MCF 10A (cell line): ENCODE measurements at regions not wholly inside any gene's neighbourhood (a gene's known extent, or its start where the extent isn't known, plus 50 kb on each side); places are given as distances from the start of the nearest gene placed in this dataset.
A peak's percentile ranks its signal among the peaks of the same experiment; 100 is the strongest.

Experiments
- BruUV-seq: library from RNA; stranded (reverse); fragments of 400-500 nt; replicated peaks from 2 replicates; lab custom pipeline; 2021; lab: Mats Ljungman, UMichigan
- CTCF ChIA-PET: fragments of 300-600 bp; sonication (Branson Sonifier 250); formaldehyde crosslinking; extraction: SDS; loops from one replicate; lab custom pipeline; 2021; ENCODE audit warnings: antibody characterized with exemption, inconsistent platforms; lab: Yijun Ruan, JAX
- POLR2A ChIA-PET: fragments of 300-600, 350-650 bp; sonication (Branson Sonifier 250); formaldehyde crosslinking; extraction: SDS; loops from one replicate; lab custom pipeline; 2020; ENCODE audit warnings: antibody characterized with exemption, inconsistent platforms; lab: Yijun Ruan, JAX
- DNase-seq: peaks from one replicate; pipeline ENCODE4 v3.0.0-alpha.2; 2018; ENCODE audit not compliant: unreplicated experiment
- H3K27ac Mint-ChIP-seq: one replicate; pipeline ENCODE4 v1.8.0; 2022; ENCODE audit warnings: mild to moderate bottlenecking, low read depth, mixed read lengths; ENCODE audit not compliant: unreplicated experiment
- H3K27me3 Mint-ChIP-seq: one replicate; pipeline ENCODE4 v1.8.0; 2022; ENCODE audit warnings: mixed read lengths; ENCODE audit not compliant: insufficient read depth, unreplicated experiment
- H3K36me3 Mint-ChIP-seq: one replicate; pipeline ENCODE4 v1.8.0; 2022; ENCODE audit warnings: mild to moderate bottlenecking, moderate library complexity, mixed read lengths; ENCODE audit not compliant: insufficient read depth, unreplicated experiment
- H3K4me1 Mint-ChIP-seq: one replicate; pipeline ENCODE4 v1.8.0; 2022; ENCODE audit warnings: mixed read lengths; ENCODE audit not compliant: insufficient read depth, unreplicated experiment
- H3K4me3 Mint-ChIP-seq: one replicate; pipeline ENCODE4 v1.8.0; 2022; ENCODE audit warnings: mild to moderate bottlenecking, moderate library complexity, mixed read lengths; ENCODE audit not compliant: unreplicated experiment
- H3K9me3 Mint-ChIP-seq: one replicate; pipeline ENCODE4 v1.8.0; 2022; ENCODE audit warnings: mixed read lengths; ENCODE audit not compliant: unreplicated experiment
- intact Hi-C: fragments of 100-400 bp; cut with micrococcal nuclease; formaldehyde crosslinking; loops from 2 replicates; pipeline ENCODE4 v1.14.1; 2022
- TF ChIP-seq, protein P1 (sequence below): fragments of 200-600 bp; IDR thresholded peaks from one replicate; pipeline ENCODE4 v1.8.0; 2022; ENCODE audit warnings: antibody characterized with exemption, mild to moderate bottlenecking; ENCODE audit not compliant: unreplicated experiment

DNA sequence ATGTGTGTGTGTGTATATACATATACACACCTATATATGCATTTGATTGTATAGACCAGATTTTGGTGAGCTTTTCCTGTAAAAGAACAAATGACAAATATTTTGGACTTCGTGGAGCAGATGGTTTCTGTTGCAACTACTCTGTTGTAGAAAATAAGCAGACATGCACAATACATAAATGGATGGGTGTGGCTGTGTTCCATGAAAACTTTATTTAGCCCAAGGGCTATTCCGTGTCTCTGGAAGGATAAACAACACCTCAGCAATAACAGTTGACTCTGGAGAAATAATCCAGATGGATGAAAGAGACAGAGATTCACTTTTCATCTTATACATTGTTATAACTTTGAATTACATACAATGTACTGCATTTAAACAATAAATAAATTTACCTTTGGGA is 441.4 kb downstream of the CNTN3 start:
- peak; percentile 14 for DNase-seq
- no peaks in the 10 kb centered on the region for H3K27me3 Mint-ChIP-seq
- peaks cover 12% of the 10 kb centered on the region for H3K9me3 Mint-ChIP-seq
- no peaks in the 10 kb centered on the region for H3K36me3 Mint-ChIP-seq
- CTCF ChIA-PET: no interaction called here
- no peak overlapping the region for H3K27ac Mint-ChIP-seq
- H3K4me1 Mint-ChIP-seq: no peaks in the 10 kb centered on the region
- intact Hi-C loops: no loop called here
- TF ChIP-seq, protein P1, sequence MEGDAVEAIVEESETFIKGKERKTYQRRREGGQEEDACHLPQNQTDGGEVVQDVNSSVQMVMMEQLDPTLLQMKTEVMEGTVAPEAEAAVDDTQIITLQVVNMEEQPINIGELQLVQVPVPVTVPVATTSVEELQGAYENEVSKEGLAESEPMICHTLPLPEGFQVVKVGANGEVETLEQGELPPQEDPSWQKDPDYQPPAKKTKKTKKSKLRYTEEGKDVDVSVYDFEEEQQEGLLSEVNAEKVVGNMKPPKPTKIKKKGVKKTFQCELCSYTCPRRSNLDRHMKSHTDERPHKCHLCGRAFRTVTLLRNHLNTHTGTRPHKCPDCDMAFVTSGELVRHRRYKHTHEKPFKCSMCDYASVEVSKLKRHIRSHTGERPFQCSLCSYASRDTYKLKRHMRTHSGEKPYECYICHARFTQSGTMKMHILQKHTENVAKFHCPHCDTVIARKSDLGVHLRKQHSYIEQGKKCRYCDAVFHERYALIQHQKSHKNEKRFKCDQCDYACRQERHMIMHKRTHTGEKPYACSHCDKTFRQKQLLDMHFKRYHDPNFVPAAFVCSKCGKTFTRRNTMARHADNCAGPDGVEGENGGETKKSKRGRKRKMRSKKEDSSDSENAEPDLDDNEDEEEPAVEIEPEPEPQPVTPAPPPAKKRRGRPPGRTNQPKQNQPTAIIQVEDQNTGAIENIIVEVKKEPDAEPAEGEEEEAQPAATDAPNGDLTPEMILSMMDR: no peak
- POLR2A ChIA-PET: no interaction called here
- H3K4me3 Mint-ChIP-seq: no peak overlapping the region
- BruUV-seq: no TSS peak

DNA sequence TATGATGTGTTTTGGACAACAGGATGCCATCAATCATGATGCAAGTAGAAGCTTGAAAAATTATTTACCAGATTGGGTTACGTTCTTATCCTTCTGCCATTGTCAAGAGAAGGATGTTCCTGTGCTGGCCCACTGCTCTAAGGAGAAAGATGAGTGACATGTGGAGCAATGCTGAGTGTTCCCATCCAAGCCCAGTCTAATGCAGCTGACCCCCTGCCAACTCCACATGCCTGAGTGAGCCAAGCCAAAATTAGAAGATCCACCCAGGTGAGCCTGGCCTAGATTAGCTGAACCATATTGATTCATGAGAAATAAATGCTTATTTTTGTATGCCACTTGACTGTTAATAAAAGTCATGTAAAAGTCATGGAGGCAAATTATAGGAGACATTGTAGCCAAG is 446.5 kb downstream of the CNTN3 start:
- POLR2A ChIA-PET: no interaction called here
- intact Hi-C loops: no loop called here

GRCh38 chr3:74165211-74165610 is 449.2 kb downstream of the CNTN3 start:
- ChIA-PET POLR2A (no interaction called here), CTCF (no interaction called here)
- Mint-ChIP-seq H3K27ac (no peak overlapping the region), H3K27me3 (no peaks in the 10 kb centered on the region), H3K4me3 (no peak overlapping the region), H3K4me1 (no peaks in the 10 kb centered on the region), H3K36me3 (no peaks in the 10 kb centered on the region), H3K9me3 (peaks cover 30% of the 10 kb centered on the region)
- no peak for DNase-seq
- TF ChIP-seq, protein P1: no peak
- intact Hi-C loops: no loop called here
- no TSS peak for BruUV-seq

More for the DNA sequence above, 446.5 kb downstream of the CNTN3 start:
- Mint-ChIP-seq H3K36me3 (no peaks in the 10 kb centered on the region), H3K9me3 (peaks cover 15% of the 10 kb centered on the region), H3K4me3 (no peak overlapping the region), H3K4me1 (no peaks in the 10 kb centered on the region), H3K27ac (no peak overlapping the region), H3K27me3 (no peaks in the 10 kb centered on the region)
- CTCF ChIA-PET: no interaction called here
- DNase-seq: no peak
- no TSS peak for BruUV-seq
- TF ChIP-seq, protein P1: no peak

- no peak overlapping the region for H3K4me3 Mint-ChIP-seq
- H3K36me3 Mint-ChIP-seq: no peaks in the 10 kb centered on the region
- POLR2A ChIA-PET: no interaction called here
Observed at GRCh38 chr3:74149466-74149865, 465.0 kb downstream of the CNTN3 start.

More at GRCh38 chr3:74149466-74149865, 465.0 kb downstream of the CNTN3 start:
- Mint-ChIP-seq H3K27me3 (no peaks in the 10 kb centered on the region), H3K9me3 (peaks cover 17% of the 10 kb centered on the region), H3K4me1 (no peaks in the 10 kb centered on the region), H3K27ac (no peak overlapping the region)
- TF ChIP-seq, protein P1: no peak
- CTCF ChIA-PET: no interaction called here
- DNase-seq: no peak
- intact Hi-C loops: no loop called here
- no TSS peak for BruUV-seq
